Activated CD4-positive, alpha-beta T cell treated with anti-CD3 and anti-CD28 coated beads, Interleukin-2, amount 10 ng/mL, durations not matched to agents 7 days and 5 days (primary cell): ENCODE measurements at regions not wholly inside any gene's neighbourhood (a gene's known extent, or its start where the extent isn't known, plus 50 kb on each side); places are given as distances from the start of the nearest gene placed in this dataset.

Source experiments
- CTCF ChIA-PET: fragments of 350-600 bp; sonication (Branson Sonifier 250); formaldehyde crosslinking; loops from one replicate; lab custom pipeline; 2021; ENCODE audit warnings: antibody characterized with exemption; lab: Charles Lee
- POLR2A ChIA-PET: fragments of 350-600 bp; sonication (Branson Sonifier 250); formaldehyde crosslinking; loops from one replicate; lab custom pipeline; 2021; ENCODE audit warnings: antibody characterized with exemption; lab: Charles Lee
- DNase-seq: peaks from one replicate; pipeline ENCODE4 v3.0.0-alpha.2; 2020
- H3K27ac Mint-ChIP-seq: one replicate; pipeline ENCODE4 v1.8.0; 2021; ENCODE audit warnings: mild to moderate bottlenecking, moderate library complexity, mixed read lengths
- H3K27me3 Mint-ChIP-seq: one replicate; pipeline ENCODE4 v1.8.0; 2021; ENCODE audit warnings: mixed read lengths
- H3K36me3 Mint-ChIP-seq: one replicate; pipeline ENCODE4 v1.8.0; 2021; ENCODE audit warnings: low read depth, mixed read lengths
- H3K4me1 Mint-ChIP-seq: one replicate; pipeline ENCODE4 v1.8.0; 2021; ENCODE audit warnings: mixed read lengths
- H3K4me3 Mint-ChIP-seq: one replicate; pipeline ENCODE4 v1.8.0; 2021; ENCODE audit warnings: mild to moderate bottlenecking, moderate library complexity, mixed read lengths
- H3K9me3 Mint-ChIP-seq: one replicate; pipeline ENCODE4 v1.8.0; 2021; ENCODE audit warnings: mixed read lengths

DNA sequence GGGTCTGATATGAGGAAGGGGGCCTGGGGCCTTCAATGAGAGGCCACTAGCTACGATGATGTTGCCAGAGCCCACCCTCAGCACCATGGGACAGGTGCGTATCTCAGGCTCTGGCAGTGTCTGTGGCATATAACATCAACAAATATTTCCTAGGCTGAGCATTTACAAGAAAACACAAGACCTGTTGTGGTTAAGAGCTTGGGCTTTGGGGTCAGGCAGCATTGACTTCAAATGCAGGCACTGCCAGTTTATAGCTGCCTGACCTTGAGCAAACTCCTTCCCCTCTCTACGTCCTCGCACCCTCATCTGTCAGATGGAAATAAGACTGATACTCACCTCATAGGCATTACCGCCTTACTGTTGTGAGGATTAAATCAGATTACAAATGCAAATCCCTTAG, 156.0 kb downstream of the KATNAL1 start:
- H3K9me3 Mint-ChIP-seq, result peaks cover 2% of the 10 kb centered on the region
- DNase-seq, result no peak
- H3K4me1 Mint-ChIP-seq, result peaks cover 86% of the 10 kb centered on the region
- H3K36me3 Mint-ChIP-seq, result peaks cover 14% of the 10 kb centered on the region
- peak overlapping the region; percentile 79 for H3K27ac Mint-ChIP-seq
- CTCF ChIA-PET, result interaction anchor here (1.4 to 4.5 kb wide), 4 partner anchors 9 to 37 kb away, joined by 4 to 25 read pairs (median 6); no protein-coding TSS in a partner anchor
- H3K27me3 Mint-ChIP-seq, result no peaks in the 10 kb centered on the region
- POLR2A ChIA-PET, result no interaction called here
- H3K4me3 Mint-ChIP-seq, result no peak overlapping the region

DNA sequence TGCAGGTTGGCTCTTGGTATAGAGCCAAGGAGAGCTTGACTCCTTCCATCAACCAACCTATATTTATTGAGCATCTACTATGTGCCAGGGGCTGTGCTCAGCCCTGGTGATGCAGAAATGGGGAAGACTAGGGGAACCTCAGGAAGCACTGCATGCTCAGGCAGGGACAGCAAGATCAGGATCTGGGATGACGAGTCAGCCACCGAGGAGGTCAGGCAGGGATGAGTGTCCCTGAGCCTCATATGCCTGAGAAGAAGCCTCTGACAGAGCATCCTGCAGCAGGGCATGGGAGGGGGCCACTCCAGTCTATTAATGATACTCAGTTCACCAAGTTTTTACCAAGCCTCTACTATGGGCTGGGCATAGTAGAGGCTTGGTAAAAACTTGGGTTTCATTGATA, 158.1 kb downstream of the KATNAL1 start:
- DNase-seq, result no peak
- Mint-ChIP-seq H3K27ac (peak overlapping the region; percentile 97), H3K9me3 (peaks cover 10% of the 10 kb centered on the region), H3K4me3 (no peak overlapping the region), H3K4me1 (peaks cover 85% of the 10 kb centered on the region), H3K36me3 (peaks cover 27% of the 10 kb centered on the region), H3K27me3 (no peaks in the 10 kb centered on the region)
- ChIA-PET POLR2A (no interaction called here), CTCF (interaction anchor here (0.7 to 8.1 kb wide), 3 partner anchors 8 to 29 kb away, joined by 3 to 55 read pairs (median 11); no protein-coding TSS in a partner anchor)

DNA sequence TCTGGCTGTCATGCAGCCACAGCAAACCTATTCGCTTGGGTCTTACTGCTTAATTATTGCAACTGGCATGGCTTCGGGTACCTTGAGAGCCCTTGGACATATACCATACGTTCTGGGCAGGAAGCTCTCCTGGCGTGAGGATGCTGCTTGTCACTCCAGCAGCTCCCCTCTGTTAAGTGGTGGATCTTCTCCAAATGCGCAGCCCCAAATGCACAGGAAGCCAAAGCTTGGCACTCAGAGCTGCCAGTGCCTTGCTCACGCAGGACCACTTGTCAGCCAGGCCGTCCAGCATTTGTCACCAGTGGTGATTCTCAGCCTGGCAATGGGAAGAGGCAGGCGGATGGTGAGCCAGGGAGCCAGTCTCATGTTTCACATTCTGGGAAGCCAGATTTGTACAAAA, 158.6 kb downstream of the KATNAL1 start:
- H3K9me3 Mint-ChIP-seq, result peaks cover 14% of the 10 kb centered on the region
- DNase-seq, result no peak
- peak overlapping the region; percentile 97 for H3K27ac Mint-ChIP-seq
- H3K36me3 Mint-ChIP-seq, result peaks cover 28% of the 10 kb centered on the region
- H3K4me1 Mint-ChIP-seq, result peaks cover 88% of the 10 kb centered on the region
- no peak overlapping the region for H3K4me3 Mint-ChIP-seq
- CTCF ChIA-PET, result interaction anchor here (0.7 to 8.1 kb wide), 3 partner anchors 8 to 29 kb away, joined by 3 to 55 read pairs (median 11); no protein-coding TSS in a partner anchor
- POLR2A ChIA-PET, result no interaction called here
- H3K27me3 Mint-ChIP-seq, result no peaks in the 10 kb centered on the region

DNA sequence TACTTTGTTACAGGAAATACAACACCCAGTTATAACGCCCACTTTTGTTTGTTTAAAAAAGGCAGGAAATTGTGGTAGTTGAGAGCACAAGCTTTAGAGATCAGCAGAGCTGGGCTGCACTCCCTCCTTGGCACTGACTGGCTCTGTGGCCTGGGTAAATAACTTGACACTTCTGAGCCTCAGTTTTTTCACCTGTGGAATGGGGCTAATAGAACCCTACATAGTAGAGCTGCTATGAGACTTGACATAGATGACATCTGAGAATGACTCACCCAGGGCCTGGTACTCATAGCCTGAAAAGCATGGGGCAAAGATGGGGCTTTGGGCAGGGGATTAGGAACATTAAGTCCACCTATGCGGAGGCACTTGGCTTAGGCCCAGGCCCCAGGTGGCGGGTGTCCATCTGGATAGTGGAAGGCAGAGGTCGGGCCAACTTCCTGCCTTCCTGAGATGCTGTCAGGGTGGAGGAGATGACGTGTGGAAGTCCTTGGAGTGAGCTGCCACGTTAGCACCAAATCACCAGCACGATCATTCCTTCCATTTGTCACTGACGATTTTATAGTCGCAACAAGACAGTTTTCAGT, 159.1 kb downstream of the KATNAL1 start:
- Mint-ChIP-seq H3K36me3 (peaks cover 28% of the 10 kb centered on the region), H3K4me3 (peak overlapping the region; percentile 43), H3K27me3 (no peaks in the 10 kb centered on the region), H3K4me1 (peaks cover 91% of the 10 kb centered on the region), H3K27ac (peak overlapping the region; percentile 97), H3K9me3 (peaks cover 16% of the 10 kb centered on the region)
- ChIA-PET POLR2A (interaction anchor here (0.6 kb wide), 1 partner anchor 16 kb away, joined by 4 read pairs; no protein-coding TSS in a partner anchor), CTCF (interaction anchor here (0.7 to 8.1 kb wide), 4 partner anchors 9 to 30 kb away, joined by 3 to 55 read pairs (median 7); no protein-coding TSS in a partner anchor)
- peak; percentile 72 for DNase-seq

DNA sequence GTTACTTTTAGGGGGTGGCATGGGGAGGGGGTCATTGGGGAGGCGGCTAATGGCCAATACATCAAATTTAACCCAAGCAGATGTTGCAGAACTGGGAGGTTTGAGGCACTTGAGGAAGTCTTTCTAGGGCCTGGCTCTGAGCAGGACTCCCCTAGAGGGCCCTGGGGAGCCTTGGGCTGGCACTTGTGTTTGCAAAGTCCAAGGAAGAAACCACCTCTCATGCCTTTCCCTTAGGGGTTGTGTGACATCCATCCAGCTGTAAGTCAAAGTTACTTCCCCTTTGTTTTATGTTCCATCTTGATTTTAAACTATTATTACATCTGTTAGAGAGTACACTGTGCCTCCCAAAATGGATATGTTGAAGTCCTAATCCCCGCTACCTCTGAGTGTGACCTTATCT, 159.9 kb downstream of the KATNAL1 start:
- Mint-ChIP-seq H3K9me3 (peaks cover 16% of the 10 kb centered on the region), H3K4me1 (peaks cover 92% of the 10 kb centered on the region), H3K36me3 (peaks cover 28% of the 10 kb centered on the region), H3K27me3 (no peaks in the 10 kb centered on the region), H3K4me3 (peak overlapping the region; percentile 43), H3K27ac (peak overlapping the region; percentile 97)
- CTCF ChIA-PET, result interaction anchor here (0.7 to 8.1 kb wide), 8 partner anchors 9 to 376 kb away, joined by 3 to 97 read pairs (median 8); no protein-coding TSS in a partner anchor
- no peak for DNase-seq
- POLR2A ChIA-PET, result no interaction called here

DNA sequence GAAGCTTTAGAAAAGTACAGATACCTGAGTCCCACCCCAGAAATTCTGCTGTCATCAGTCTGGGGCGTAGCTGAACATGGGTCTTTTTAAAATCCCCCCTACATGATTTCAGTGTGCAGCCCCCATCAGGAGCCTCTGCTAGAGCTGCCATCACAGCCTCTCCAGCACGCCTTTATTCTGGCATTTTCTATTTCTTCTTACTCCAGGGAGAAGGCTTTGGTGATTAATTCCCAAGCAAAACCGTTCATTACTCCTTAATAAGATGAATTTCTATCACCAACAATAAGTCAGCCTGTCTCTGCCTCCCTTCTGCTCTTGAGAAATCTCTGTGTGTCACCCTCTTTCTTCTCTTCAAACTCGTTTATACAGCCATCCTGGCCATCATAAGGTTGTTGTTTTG, 160.3 kb downstream of the KATNAL1 start:
- ChIA-PET POLR2A (interaction anchor here (0.6 kb wide), 1 partner anchor 404 kb away, joined by 3 read pairs; no protein-coding TSS in a partner anchor), CTCF (interaction anchor here (0.7 to 8.1 kb wide), 7 partner anchors 9 to 606 kb away, joined by 3 to 97 read pairs (median 5); no protein-coding TSS in a partner anchor)
- peaks cover 16% of the 10 kb centered on the region for H3K9me3 Mint-ChIP-seq
- no peak for DNase-seq
- H3K36me3 Mint-ChIP-seq, result peaks cover 28% of the 10 kb centered on the region
- no peaks in the 10 kb centered on the region for H3K27me3 Mint-ChIP-seq
- peaks cover 92% of the 10 kb centered on the region for H3K4me1 Mint-ChIP-seq
- peak overlapping the region; percentile 97 for H3K27ac Mint-ChIP-seq
- H3K4me3 Mint-ChIP-seq, result no peak overlapping the region

DNA sequence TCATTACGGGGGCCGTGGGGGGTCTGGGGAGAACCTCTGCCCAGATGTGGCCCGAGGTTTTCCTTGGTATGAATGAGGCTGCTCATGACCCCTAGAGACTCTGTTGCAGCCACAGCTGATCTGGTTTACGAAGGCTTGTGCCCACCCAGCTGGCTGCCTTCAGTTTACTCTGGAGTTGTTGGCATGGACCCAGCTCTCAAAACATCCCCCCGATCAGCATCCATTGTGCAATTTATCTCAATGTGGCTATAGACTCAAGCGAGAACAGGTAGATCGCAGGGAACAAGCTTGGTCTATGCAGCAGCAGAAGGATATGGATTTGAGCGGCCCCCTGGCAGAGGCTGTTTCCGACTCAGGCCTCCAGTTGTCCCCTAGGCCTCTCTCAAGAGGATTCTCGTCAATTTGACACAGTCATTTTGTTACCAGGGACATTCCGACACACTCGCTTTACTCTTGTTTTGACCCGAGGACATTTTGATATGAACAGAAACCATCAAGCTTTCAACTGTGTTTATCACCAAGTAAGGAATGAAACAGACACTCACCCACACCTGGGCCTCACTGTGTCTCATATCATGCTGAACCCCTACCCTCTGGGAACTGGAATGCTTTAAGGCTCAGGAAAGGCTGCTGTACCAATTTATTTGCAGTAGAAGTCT, 161.5 kb downstream of the KATNAL1 start:
- Mint-ChIP-seq H3K4me3 (no peak overlapping the region), H3K9me3 (peaks cover 16% of the 10 kb centered on the region), H3K27ac (peak overlapping the region; percentile 97), H3K27me3 (no peaks in the 10 kb centered on the region), H3K36me3 (peaks cover 28% of the 10 kb centered on the region), H3K4me1 (peaks cover 92% of the 10 kb centered on the region)
- POLR2A ChIA-PET, result interaction anchor here (0.6 kb wide), 1 partner anchor 320 kb away, joined by 3 read pairs; the partner anchor contains the start of gene HMGB1
- DNase-seq, result no peak
- CTCF ChIA-PET, result interaction anchor here (1.1 to 8.1 kb wide), 6 partner anchors 7 to 32 kb away, joined by 3 to 97 read pairs (median 11); no protein-coding TSS in a partner anchor

DNA sequence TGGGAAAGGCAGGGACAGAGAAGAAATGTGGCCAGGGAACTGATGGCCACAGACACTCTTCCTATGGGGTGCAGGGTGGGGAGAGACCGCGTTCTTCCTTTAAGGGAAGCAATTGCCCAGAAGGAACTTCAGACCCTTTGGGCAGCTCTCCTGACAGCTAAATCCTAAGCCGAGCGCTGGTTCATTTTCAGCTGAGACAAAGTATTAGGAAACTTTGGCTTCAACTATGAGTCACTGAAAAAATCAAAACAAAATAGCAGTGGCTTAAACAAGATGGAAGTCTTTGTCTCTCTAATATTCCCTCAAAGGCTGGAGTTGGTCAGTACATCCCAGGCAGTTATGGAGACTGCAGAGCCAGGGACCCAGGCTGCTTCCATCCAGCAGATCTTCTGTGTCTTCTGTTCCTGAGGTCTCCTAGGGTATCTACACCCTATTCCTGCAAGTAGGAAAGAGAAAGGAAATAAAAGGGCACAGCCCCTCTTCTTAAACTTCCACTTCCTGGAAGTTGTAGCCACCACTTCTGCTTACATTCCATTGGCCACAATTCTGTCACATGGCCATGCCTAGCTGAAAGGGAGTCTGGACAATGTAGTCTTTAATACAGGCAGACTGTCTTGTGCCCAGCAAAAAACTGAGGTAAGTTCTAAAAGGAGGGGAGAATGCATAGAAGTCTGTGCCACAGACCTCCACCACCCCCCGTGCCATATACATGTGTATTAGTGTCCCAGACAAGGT, 163.5 kb downstream of the KATNAL1 start:
- CTCF ChIA-PET, result interaction anchor here (0.9 to 8.1 kb wide), 6 partner anchors 9 to 30 kb away, joined by 4 to 97 read pairs (median 11); no protein-coding TSS in a partner anchor
- DNase-seq, result no peak
- Mint-ChIP-seq H3K27me3 (no peaks in the 10 kb centered on the region), H3K9me3 (peaks cover 16% of the 10 kb centered on the region), H3K36me3 (peaks cover 27% of the 10 kb centered on the region), H3K4me1 (peaks cover 72% of the 10 kb centered on the region), H3K27ac (peak overlapping the region; percentile 77), H3K4me3 (no peak overlapping the region)
- POLR2A ChIA-PET, result no interaction called here

DNA sequence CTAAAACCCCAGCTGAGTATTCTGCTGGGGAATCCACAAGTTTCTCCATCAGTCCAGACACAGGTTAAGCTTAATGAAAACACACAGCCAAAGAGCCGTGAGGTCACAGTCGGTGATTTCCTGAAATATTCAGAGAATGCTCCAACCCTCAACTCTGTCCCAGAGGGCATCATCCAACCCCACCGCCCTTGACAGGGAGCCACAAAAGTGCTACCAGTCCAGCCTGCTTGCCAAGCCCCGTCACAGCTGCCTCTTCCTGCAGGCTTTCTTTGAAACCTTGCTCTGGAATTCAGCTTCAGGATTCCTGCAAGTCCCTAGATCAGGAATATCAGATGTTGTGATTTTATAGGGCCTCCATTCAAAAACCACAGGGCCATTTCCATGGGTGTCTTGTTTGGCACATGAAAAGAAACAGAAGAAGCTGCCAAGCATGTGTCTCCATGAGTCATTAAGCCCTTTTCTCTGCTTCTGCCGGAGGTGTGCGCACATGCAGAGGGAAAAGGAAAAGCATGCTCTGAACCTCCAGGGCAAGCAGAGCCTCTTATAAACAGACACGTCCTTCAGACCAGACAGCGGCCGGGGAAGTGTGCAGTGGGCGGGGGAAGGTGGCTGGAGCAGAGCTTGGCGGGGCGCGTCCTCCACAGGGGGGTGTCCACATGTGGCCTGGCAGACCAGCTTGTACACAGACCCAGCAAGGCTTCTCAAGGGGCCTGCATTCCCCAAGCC, 164.7 kb downstream of the KATNAL1 start:
- H3K9me3 Mint-ChIP-seq, result peaks cover 16% of the 10 kb centered on the region
- no peaks in the 10 kb centered on the region for H3K27me3 Mint-ChIP-seq
- no peak overlapping the region for H3K4me3 Mint-ChIP-seq
- no peak for DNase-seq
- H3K36me3 Mint-ChIP-seq, result peaks cover 22% of the 10 kb centered on the region
- POLR2A ChIA-PET, result interaction anchor here (0.6 kb wide), 1 partner anchor 18 kb away, joined by 3 read pairs; no protein-coding TSS in a partner anchor
- H3K4me1 Mint-ChIP-seq, result peaks cover 60% of the 10 kb centered on the region
- CTCF ChIA-PET, result interaction anchor here (0.6 to 8.1 kb wide), 10 partner anchors 8 to 435 kb away, joined by 3 to 97 read pairs (median 4); no protein-coding TSS in a partner anchor
- H3K27ac Mint-ChIP-seq, result peak overlapping the region; percentile 81

DNA sequence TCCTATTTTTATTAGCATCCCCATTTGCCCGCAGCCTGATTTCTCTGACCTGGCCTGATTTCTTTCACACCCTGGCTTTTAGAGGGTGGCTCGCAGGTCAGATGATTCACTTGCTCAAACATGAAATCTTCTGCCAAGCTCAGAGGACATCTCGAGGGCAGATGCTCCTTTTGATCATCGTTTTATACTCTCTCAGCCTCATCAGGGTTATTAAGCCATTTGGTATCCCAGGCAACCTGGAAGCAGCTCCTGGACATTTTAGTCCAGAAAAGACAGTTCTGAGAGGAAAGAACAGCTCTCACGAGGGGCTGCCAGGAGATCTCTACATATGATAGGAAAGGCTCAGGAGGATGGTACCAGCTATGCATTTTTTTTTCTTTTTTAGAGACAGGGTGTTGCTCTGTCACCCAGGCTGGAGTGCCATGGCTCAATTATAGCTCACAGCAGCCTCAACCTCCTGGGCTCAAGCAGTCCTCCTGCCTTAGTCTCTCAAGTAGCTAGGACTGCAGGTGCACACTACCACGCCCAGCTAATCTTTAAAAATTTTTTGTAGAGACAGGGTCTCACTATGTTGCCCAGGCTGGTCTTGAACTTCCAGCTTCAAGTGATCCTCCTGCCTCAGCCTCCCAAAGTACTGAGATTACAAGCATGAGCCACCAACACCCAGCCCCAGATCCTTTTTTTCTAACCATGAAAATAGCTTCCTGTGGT, 165.4 kb downstream of the KATNAL1 start:
- Mint-ChIP-seq H3K27ac (peak overlapping the region; percentile 81), H3K4me1 (peaks cover 55% of the 10 kb centered on the region), H3K4me3 (no peak overlapping the region), H3K36me3 (peaks cover 18% of the 10 kb centered on the region), H3K27me3 (no peaks in the 10 kb centered on the region), H3K9me3 (peaks cover 16% of the 10 kb centered on the region)
- ChIA-PET CTCF (interaction anchor here (0.6 to 8.1 kb wide), 8 partner anchors 9 to 435 kb away, joined by 3 to 97 read pairs (median 4); no protein-coding TSS in a partner anchor), POLR2A (interaction anchor here (0.6 kb wide), 1 partner anchor 19 kb away, joined by 3 read pairs; no protein-coding TSS in a partner anchor)
- DNase-seq, result no peak

DNA sequence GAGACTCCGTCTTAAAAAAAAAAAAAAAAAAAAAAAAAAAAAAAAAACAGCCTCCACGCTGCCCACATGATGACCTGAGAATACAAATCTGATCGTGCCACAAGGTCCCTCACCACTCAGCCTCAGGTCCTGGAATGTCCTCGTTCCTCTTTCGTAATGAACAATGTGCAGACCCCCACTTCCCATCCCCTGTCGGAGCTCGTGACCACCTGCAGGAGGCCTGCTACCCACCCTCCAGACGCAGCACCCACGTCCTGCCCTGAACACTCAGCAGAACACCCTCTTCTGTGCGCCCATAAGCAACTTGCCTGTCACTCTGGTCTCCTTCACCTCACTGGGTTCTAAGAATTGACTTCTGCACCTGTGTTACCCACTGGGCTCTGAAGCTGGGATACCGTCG, 166.4 kb downstream of the KATNAL1 start:
- no peak for DNase-seq
- Mint-ChIP-seq H3K27me3 (no peaks in the 10 kb centered on the region), H3K27ac (no peak overlapping the region), H3K9me3 (peaks cover 14% of the 10 kb centered on the region), H3K36me3 (peaks cover 12% of the 10 kb centered on the region), H3K4me1 (peaks cover 47% of the 10 kb centered on the region), H3K4me3 (no peak overlapping the region)
- ChIA-PET POLR2A (no interaction called here), CTCF (interaction anchor here (1.1 to 7.2 kb wide), 2 partner anchors 8 to 18 kb away, joined by 3 to 97 read pairs; no protein-coding TSS in a partner anchor)
